Mesenchymal stem cell (in vitro differentiated cells and primary cell): ENCODE measurements at regions not wholly inside any gene's neighbourhood (a gene's known extent, or its start where the extent isn't known, plus 50 kb on each side); places are given as distances from the start of the nearest gene placed in this dataset.

Experiments
- DNase-seq: peaks from one replicate; pipeline ENCODE4 v3.0.0-alpha.2; 2013
- H2AFZ ChIP-seq: one replicate; pipeline ENCODE4 v1.6.1; 2013; ENCODE audit warnings: low read depth, mild to moderate bottlenecking, control low read depth, inconsistent platforms, low read length, moderate library complexity
- H2AK5ac ChIP-seq: 2 replicates; pipeline ENCODE4 v1.6.1; 2013; ENCODE audit warnings: low read length, moderate library complexity, mild to moderate bottlenecking, inconsistent platforms; ENCODE audit not compliant: severe bottlenecking
- H2BK120ac ChIP-seq: one replicate; pipeline ENCODE4 v1.6.1; 2013; ENCODE audit warnings: low read depth, mild to moderate bottlenecking, inconsistent platforms, low read length, moderate library complexity
- H2BK12ac ChIP-seq, 2 experiments: one replicate each; pipeline ENCODE4 v1.6.1; 2013; ENCODE audit warnings: inconsistent platforms in 2 of 2, low read length in 2 of 2, mild to moderate bottlenecking in 2 of 2, moderate library complexity in 2 of 2, control low read depth in 1 of 2
- H2BK15ac ChIP-seq: one replicate; pipeline ENCODE4 v1.6.1; 2013; ENCODE audit warnings: mild to moderate bottlenecking, low read depth, inconsistent platforms; ENCODE audit not compliant: poor library complexity, severe bottlenecking
- H2BK5ac ChIP-seq: 2 replicates; pipeline ENCODE4 v1.6.1; 2013; ENCODE audit warnings: low read depth, mild to moderate bottlenecking, low read length, control low read depth, inconsistent platforms; ENCODE audit not compliant: poor library complexity, severe bottlenecking
- H3K14ac ChIP-seq, 2 experiments: one replicate each; pipeline ENCODE4 v1.6.1; 2013; ENCODE audit warnings: inconsistent platforms in 2 of 2, low read length in 2 of 2, control low read depth in 1 of 2, mild to moderate bottlenecking in 1 of 2, moderate library complexity in 1 of 2
- H3K18ac ChIP-seq, 2 experiments: one replicate each; pipeline ENCODE4 v1.6.1; 2013; ENCODE audit warnings: inconsistent platforms in 2 of 2, low read length in 2 of 2, control low read depth in 1 of 2, low read depth in 1 of 2, mild to moderate bottlenecking in 1 of 2
- H3K23ac ChIP-seq, 2 experiments: one replicate each; pipeline ENCODE4 v1.6.1; 2013; ENCODE audit warnings: inconsistent platforms in 2 of 2, low read length in 2 of 2, mild to moderate bottlenecking in 2 of 2, moderate library complexity in 2 of 2, control low read depth in 1 of 2
- H3K27ac ChIP-seq: 2 replicates; pipeline ENCODE4 v1.5.1; 2013; ENCODE audit warnings: mild to moderate bottlenecking, moderate library complexity, low read length, control low read depth, inconsistent platforms; ENCODE audit not compliant: poor library complexity, severe bottlenecking
- H3K27me3 ChIP-seq, 2 experiments: 2 replicates each; pipeline versions ENCODE4 v1.6.1 to v1.7.0; 2013; ENCODE audit warnings: low read length in 2 of 2, mild to moderate bottlenecking in 2 of 2, moderate library complexity in 2 of 2, control low read depth in 1 of 2, inconsistent platforms in 1 of 2; ENCODE audit not compliant: control insufficient read depth in 1 of 2, insufficient read depth in 1 of 2
- H3K36me3 ChIP-seq, 2 experiments: 2 replicates each; pipeline versions ENCODE4 v1.6.1 to v1.7.0; 2013; ENCODE audit warnings: low read length in 2 of 2, control low read depth in 1 of 2, inconsistent platforms in 1 of 2, low read depth in 1 of 2, mild to moderate bottlenecking in 1 of 2; ENCODE audit not compliant: insufficient read depth in 2 of 2, control insufficient read depth in 1 of 2
- H3K4ac ChIP-seq, 2 experiments: one replicate each; pipeline ENCODE4 v1.6.1; 2013; ENCODE audit warnings: inconsistent platforms in 2 of 2, low read length in 2 of 2, mild to moderate bottlenecking in 2 of 2, moderate library complexity in 2 of 2, control low read depth in 1 of 2, low read depth in 1 of 2
- H3K4me1 ChIP-seq: 2 replicates; pipeline ENCODE4 v1.6.1; 2013; ENCODE audit warnings: low read depth, low read length, control low read depth; ENCODE audit not compliant: control insufficient read depth, insufficient read depth
- H3K4me2 ChIP-seq: 2 replicates; pipeline ENCODE4 v1.6.1; 2013; ENCODE audit warnings: low read length, mild to moderate bottlenecking, inconsistent platforms; ENCODE audit not compliant: poor library complexity, severe bottlenecking
- H3K4me3 ChIP-seq, 2 experiments: 2 replicates each; pipeline versions ENCODE4 v1.5.1 to v1.7.0; 2013; ENCODE audit warnings: low read length in 2 of 2, mild to moderate bottlenecking in 2 of 2, control low read depth in 1 of 2, low read depth in 1 of 2; ENCODE audit not compliant: insufficient read depth in 1 of 2
- H3K79me1 ChIP-seq: replicated peaks from 2 replicates; pipeline ENCODE4 v1.6.1; 2013; ENCODE audit warnings: mild to moderate bottlenecking, control low read depth, low read length, inconsistent platforms; ENCODE audit not compliant: poor library complexity, severe bottlenecking
- H3K9ac ChIP-seq: 2 replicates; pipeline ENCODE4 v1.7.0; 2013; ENCODE audit warnings: mild to moderate bottlenecking, low read length, moderate library complexity
- H3K9me3 ChIP-seq: 2 replicates; pipeline ENCODE4 v1.7.0; 2013; ENCODE audit warnings: mild to moderate bottlenecking, low read length; ENCODE audit not compliant: control insufficient read depth
- H4K8ac ChIP-seq: one replicate; pipeline ENCODE4 v1.6.1; 2013; ENCODE audit warnings: inconsistent platforms, mild to moderate bottlenecking, low read length, moderate library complexity
- H4K91ac ChIP-seq: one replicate; pipeline ENCODE4 v1.6.1; 2013; ENCODE audit warnings: mild to moderate bottlenecking, low read length, inconsistent platforms
- WGBS: methylation state at CpG from one replicate; pipeline ENCODE4 v1.1.7; 2013; ENCODE audit warnings: mixed read lengths; 5-methylcytosine and 5-hydroxymethylcytosine counted together

DNA sequence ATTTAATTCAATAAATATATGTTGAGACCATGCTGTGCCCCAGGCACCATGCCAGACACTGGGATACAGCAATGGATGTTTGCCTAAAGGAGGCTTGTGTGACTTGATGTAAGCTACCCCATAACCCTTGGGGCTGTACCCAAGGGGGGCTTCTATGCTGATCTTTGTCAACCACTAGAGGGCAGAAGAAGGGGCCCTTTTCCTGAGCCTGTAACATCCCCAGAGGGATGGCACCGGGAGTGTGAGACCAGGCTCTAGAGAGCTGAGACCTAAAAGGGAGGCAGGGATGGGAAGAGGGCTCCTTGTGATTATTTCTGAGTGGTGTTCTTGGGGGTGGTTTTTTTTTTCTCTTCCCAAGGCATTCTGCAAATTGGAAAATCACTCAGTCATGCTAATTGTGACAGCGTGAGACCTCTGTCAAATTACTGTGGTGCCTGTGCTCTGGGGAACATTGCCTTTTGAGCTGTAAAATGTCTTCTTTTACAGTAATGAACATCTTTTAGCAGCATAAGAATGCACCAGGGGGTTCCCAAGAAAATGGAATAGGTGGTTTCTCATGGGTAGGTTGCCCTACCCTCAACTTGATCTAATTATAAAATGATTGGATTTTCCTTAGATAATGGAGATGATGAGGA, 138.7 kb upstream of the SLC24A3 start:
- WGBS: 28% methylated on average over 2 of the region's 2 CpGs
- H3K4ac ChIP-seq: no peak overlapping the region
- no peaks in the 10 kb centered on the region for H3K27me3 ChIP-seq
- H4K91ac ChIP-seq: no peak overlapping the region
- no peaks in the 10 kb centered on the region for H3K79me1 ChIP-seq
- no peak overlapping the region for H2AK5ac ChIP-seq
- H3K27ac ChIP-seq: no peak overlapping the region
- no peak overlapping the region for H3K4me3 ChIP-seq
- no peaks in the 10 kb centered on the region for H3K36me3 ChIP-seq
- no peak overlapping the region for H4K8ac ChIP-seq
- H3K4me1 ChIP-seq: no peaks in the 10 kb centered on the region
- no peak overlapping the region for H2AFZ ChIP-seq
- H3K23ac ChIP-seq: no peak overlapping the region
- no peak for DNase-seq
- no peak overlapping the region for H3K14ac ChIP-seq
- no peaks in the 10 kb centered on the region for H3K9me3 ChIP-seq
- H3K4me2 ChIP-seq: no peak overlapping the region
- no peak overlapping the region for H3K18ac ChIP-seq
- no peak overlapping the region for H2BK120ac ChIP-seq
- H3K9ac ChIP-seq: no peak overlapping the region
- H2BK12ac ChIP-seq: no peak overlapping the region
- H2BK15ac ChIP-seq: no peak overlapping the region
- H2BK5ac ChIP-seq: no peak overlapping the region

DNA sequence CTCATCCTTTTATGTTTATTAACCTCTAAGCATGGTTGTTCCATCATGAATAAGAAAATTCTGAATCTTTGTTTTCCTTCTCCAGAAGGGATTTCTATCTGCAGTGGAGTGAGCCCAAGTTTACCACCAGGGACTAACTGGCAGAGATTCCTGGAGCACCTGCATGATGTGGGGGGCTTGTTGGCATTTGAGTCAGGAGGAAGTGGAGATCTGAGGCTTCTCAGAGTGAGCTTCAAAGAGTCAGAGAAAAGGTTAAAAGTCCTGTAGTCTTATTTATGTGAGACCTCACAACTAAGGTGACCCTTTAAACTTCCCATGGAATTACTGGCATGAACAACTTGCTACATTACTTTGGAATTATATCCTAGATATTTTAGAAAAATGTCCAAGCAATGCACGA, 138.1 kb upstream of the SLC24A3 start:
- Histone ChIP-seq H4K91ac (no peak overlapping the region), H2AFZ (no peak overlapping the region), H3K36me3 (no peaks in the 10 kb centered on the region), H3K27ac (no peak overlapping the region), H3K4me1 (no peaks in the 10 kb centered on the region), H2BK120ac (no peak overlapping the region), H2BK5ac (no peak overlapping the region), H3K14ac (no peak overlapping the region), H2BK12ac (no peak overlapping the region), H3K23ac (no peak overlapping the region), H3K79me1 (no peaks in the 10 kb centered on the region), H3K4ac (no peak overlapping the region), H2BK15ac (no peak overlapping the region), H2AK5ac (no peak overlapping the region), H3K4me3 (no peak overlapping the region), H3K9ac (no peak overlapping the region), H3K27me3 (no peaks in the 10 kb centered on the region), H4K8ac (no peak overlapping the region), H3K18ac (no peak overlapping the region), H3K9me3 (no peaks in the 10 kb centered on the region), H3K4me2 (no peak overlapping the region)
- WGBS: 17% methylated on average over 1 of the region's 1 CpG
- no peak for DNase-seq

DNA sequence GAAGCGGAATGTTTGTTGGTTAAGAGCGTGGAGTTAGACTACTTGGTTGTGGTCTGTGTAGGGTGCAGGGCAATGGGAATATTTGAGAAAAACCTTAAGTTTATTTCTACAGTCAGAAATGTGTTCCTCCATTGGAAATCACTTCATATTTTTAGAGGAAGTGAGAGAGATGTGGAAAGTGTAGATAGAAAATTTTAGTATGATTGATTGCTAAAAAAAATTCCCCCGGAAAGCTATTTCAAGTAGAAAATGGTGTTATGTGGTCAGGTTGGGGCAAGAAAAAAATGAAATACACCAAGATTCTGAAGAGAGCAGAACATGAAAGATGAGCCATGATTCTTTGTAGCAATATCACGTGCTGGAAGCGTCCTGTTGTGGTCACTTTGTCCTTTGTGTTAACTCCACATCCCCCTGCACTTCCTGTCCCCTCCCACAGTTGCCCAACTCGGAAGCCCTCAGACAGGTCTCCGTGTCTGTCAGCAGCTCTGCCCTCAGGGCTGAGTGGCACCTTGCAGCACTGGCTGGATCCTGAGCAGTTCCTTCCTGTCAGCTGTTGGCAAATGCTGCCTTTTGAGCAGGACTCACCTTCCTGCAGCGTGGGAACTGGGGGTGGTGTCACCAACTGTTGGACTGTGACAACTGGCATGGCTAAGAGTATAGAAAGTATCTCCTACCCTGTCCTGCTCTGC, 137.5 kb upstream of the SLC24A3 start:
- Histone ChIP-seq H4K91ac (no peak overlapping the region), H3K9ac (no peak overlapping the region), H3K27ac (no peak overlapping the region), H3K4ac (no peak overlapping the region), H3K14ac (no peak overlapping the region), H2BK5ac (no peak overlapping the region), H4K8ac (no peak overlapping the region), H3K4me1 (no peaks in the 10 kb centered on the region), H3K79me1 (no peaks in the 10 kb centered on the region), H2BK15ac (no peak overlapping the region), H3K18ac (no peak overlapping the region), H3K23ac (no peak overlapping the region), H2BK120ac (no peak overlapping the region), H3K36me3 (no peaks in the 10 kb centered on the region), H2BK12ac (no peak overlapping the region), H2AK5ac (no peak overlapping the region), H3K4me2 (no peak overlapping the region), H3K9me3 (no peaks in the 10 kb centered on the region), H3K27me3 (no peaks in the 10 kb centered on the region), H3K4me3 (no peak overlapping the region), H2AFZ (no peak overlapping the region)
- WGBS: 68% methylated on average over 8 of the region's 8 CpGs
- DNase-seq: no peak

DNA sequence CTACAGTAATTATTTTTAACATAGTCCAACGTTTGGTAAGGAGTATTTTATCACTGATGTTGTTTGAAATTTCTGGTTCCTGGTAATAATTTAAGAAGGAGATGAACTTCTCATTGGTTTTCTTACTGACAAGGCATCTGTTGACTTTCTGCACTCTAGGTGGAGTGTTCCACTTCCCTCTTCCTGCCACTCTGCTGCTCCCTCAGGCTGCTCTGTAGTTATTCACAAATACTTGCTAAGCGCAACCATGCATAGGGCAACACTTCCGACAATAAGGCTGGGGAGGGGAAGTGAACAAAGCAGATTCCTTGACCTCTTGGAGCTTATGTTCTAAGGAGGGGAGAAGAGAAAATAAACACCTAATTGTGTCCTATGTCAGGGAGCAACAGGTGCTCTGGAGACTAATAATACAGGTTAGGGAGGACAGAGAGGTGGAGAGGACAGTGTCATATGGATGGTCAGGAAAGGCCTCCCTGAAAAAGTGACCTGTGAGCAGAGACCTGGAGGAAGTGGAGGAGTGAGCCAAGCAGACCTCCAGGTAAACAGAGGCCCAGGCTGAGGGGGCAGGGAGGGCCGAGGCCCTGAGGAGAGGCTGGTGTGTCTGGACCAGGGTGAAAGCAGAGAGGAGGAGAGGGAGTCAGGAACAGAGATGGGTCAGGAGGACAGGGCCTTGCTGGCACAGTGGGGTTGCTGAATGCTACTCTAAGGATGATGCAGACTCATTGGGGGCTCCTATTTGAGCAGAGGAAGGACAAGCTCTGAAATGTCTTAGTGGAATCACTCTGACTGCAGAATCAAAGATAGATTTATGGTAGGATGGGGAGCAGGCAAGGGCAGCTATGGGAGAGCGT, 134.8 kb upstream of the SLC24A3 start:
- Histone ChIP-seq H3K4me1 (no peaks in the 10 kb centered on the region), H3K27me3 (no peaks in the 10 kb centered on the region), H2AK5ac (no peak overlapping the region), H2BK15ac (no peak overlapping the region), H2BK120ac (no peak overlapping the region), H3K4me2 (no peak overlapping the region), H3K9me3 (no peaks in the 10 kb centered on the region), H3K4me3 (no peak overlapping the region), H3K9ac (no peak overlapping the region), H3K79me1 (no peaks in the 10 kb centered on the region), H3K14ac (no peak overlapping the region), H2AFZ (no peak overlapping the region), H2BK12ac (no peak overlapping the region), H4K8ac (no peak overlapping the region), H3K36me3 (no peaks in the 10 kb centered on the region), H3K4ac (no peak overlapping the region), H2BK5ac (no peak overlapping the region), H3K23ac (no peak overlapping the region), H3K18ac (no peak overlapping the region), H4K91ac (no peak overlapping the region), H3K27ac (no peak overlapping the region)
- 64% methylated on average over 5 of the region's 5 CpGs for WGBS
- DNase-seq: no peak
